Activated naive CD4-positive, alpha-beta T cell treated with anti-CD3 and anti-CD28 coated beads, Interleukin-2, amount 50 U/mL, for 24 hours (primary cell): ENCODE measurements at regions not wholly inside any gene's neighbourhood (a gene's known extent, or its start where the extent isn't known, plus 50 kb on each side); places are given as distances from the start of the nearest gene placed in this dataset.

ENCODE experiments used
- H3K27ac Mint-ChIP-seq: one replicate; pipeline ENCODE4 v1.8.0; 2021; ENCODE audit warnings: mild to moderate bottlenecking, mixed read lengths
- H3K27me3 Mint-ChIP-seq: one replicate; pipeline ENCODE4 v1.8.0; 2021; ENCODE audit warnings: mixed read lengths
- H3K36me3 Mint-ChIP-seq: one replicate; pipeline ENCODE4 v1.8.0; 2021; ENCODE audit warnings: mixed read lengths
- H3K4me1 Mint-ChIP-seq: one replicate; pipeline ENCODE4 v1.8.0; 2021; ENCODE audit warnings: mixed read lengths
- H3K4me3 Mint-ChIP-seq: one replicate; pipeline ENCODE4 v1.8.0; 2021; ENCODE audit warnings: mild to moderate bottlenecking, mixed read lengths
- H3K9me3 Mint-ChIP-seq: one replicate; pipeline ENCODE4 v1.8.0; 2021; ENCODE audit warnings: mixed read lengths

DNA sequence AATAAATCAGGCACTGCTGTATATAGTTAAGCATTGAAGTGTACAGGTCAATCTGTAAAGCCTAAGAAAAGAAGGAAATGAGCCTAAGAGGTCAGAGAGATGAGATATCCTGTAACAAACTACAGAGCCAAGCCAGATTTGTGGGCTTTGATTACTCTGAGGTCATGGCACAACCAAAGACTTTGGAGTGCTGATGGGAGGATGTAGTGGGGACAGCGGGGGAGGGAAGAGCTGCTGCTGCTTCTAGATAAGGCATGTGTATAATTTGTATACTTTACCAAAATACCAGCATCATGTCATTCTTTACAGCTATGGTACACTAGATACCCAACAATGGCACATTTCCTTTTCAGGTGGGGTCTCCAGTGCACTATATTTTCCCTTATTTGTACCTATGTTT, 102.5 kb downstream of the OGFRL1 start:
- no peak overlapping the region for H3K27ac Mint-ChIP-seq
- no peaks in the 10 kb centered on the region for H3K9me3 Mint-ChIP-seq
- H3K4me3 Mint-ChIP-seq = no peak overlapping the region
- no peaks in the 10 kb centered on the region for H3K36me3 Mint-ChIP-seq
- no peaks in the 10 kb centered on the region for H3K4me1 Mint-ChIP-seq
- no peaks in the 10 kb centered on the region for H3K27me3 Mint-ChIP-seq

DNA sequence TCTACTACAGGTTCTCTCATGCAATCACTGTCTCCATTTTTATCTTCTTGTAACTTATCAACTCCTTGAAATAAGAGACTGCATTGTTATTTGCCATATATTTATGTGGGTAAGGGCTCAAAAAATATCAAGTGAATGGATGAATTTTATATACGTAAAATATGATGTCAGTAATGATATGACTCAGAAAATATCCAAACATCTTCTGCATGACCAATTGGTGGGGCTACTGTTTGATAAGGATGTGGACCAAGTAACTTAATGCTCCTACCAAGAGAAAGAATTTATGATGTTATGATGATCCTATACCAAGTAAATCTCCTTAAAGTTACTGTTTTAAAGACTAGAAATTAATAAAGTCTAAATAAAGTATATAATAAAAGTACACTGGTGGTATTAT, 103.7 kb downstream of the OGFRL1 start:
- H3K9me3 Mint-ChIP-seq = no peaks in the 10 kb centered on the region
- no peaks in the 10 kb centered on the region for H3K36me3 Mint-ChIP-seq
- no peaks in the 10 kb centered on the region for H3K4me1 Mint-ChIP-seq
- H3K27ac Mint-ChIP-seq = no peak overlapping the region
- H3K27me3 Mint-ChIP-seq = no peaks in the 10 kb centered on the region
- H3K4me3 Mint-ChIP-seq = no peak overlapping the region

DNA sequence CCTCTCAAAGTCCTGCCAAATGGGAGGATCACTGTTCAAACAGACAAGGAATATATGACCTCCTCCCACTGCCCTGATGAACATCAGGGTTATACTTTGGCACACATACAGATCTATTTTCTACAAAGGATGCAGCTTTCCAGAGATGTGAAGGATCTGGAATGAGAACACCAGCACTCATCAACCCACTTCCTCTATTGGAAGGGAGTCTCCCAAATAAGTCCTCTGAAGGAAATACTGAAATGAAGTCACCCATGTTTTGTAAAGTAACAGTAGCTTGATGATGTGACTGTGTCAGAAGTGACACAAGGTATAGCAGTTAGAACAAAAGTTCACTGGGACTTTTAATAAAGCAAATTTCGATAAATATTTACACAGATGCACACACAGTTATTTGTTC, 104.9 kb downstream of the OGFRL1 start:
- Mint-ChIP-seq H3K27me3 (no peaks in the 10 kb centered on the region), H3K4me1 (no peaks in the 10 kb centered on the region), H3K36me3 (no peaks in the 10 kb centered on the region), H3K9me3 (no peaks in the 10 kb centered on the region), H3K27ac (no peak overlapping the region), H3K4me3 (no peak overlapping the region)

DNA sequence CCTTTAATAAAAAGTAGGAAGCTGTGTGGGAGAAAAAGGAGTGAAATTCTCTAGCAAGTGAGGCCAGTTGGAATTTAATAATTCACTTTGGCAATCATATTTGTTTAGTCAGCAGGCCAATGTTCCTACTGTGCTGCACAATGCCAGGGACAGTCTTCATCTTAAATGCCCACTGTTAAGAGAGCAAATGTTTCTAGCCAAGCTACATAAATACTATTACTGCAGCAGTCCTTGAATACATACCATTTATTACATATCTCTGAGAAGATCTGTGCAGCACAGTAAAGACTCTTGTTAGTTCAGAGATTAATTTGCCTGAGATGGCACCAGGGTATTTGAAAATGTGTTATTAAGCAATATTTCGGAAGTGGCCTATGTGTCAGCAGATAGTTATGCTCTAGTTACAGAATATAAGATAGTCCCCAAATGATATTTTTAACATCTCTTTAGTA, 105.4 kb downstream of the OGFRL1 start:
- no peak overlapping the region for H3K27ac Mint-ChIP-seq
- no peaks in the 10 kb centered on the region for H3K4me1 Mint-ChIP-seq
- no peak overlapping the region for H3K4me3 Mint-ChIP-seq
- H3K9me3 Mint-ChIP-seq = no peaks in the 10 kb centered on the region
- H3K36me3 Mint-ChIP-seq = no peaks in the 10 kb centered on the region
- no peaks in the 10 kb centered on the region for H3K27me3 Mint-ChIP-seq

DNA sequence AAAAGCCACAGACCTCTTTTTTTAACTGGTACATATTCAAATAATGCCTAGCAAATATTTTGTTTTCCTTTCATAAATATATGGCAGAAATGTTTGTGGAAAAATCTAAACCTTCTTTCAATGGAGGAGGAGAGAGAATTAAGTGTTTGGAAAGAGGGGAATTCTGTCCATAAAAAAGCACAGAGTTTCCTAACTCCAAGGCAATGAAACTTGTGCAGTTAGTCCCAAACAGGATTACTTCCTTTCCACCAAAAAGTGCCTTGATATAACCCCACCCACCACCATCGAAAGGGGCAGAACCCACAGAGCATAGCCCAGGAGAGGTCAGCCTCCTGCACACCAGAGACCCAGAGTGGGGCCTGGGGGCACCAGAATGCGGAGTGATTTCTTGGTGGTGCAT, 106.3 kb downstream of the OGFRL1 start:
- H3K27me3 Mint-ChIP-seq = peaks cover 1% of the 10 kb centered on the region
- H3K9me3 Mint-ChIP-seq = no peaks in the 10 kb centered on the region
- H3K27ac Mint-ChIP-seq = no peak overlapping the region
- no peaks in the 10 kb centered on the region for H3K36me3 Mint-ChIP-seq
- no peaks in the 10 kb centered on the region for H3K4me1 Mint-ChIP-seq
- H3K4me3 Mint-ChIP-seq = no peak overlapping the region

DNA sequence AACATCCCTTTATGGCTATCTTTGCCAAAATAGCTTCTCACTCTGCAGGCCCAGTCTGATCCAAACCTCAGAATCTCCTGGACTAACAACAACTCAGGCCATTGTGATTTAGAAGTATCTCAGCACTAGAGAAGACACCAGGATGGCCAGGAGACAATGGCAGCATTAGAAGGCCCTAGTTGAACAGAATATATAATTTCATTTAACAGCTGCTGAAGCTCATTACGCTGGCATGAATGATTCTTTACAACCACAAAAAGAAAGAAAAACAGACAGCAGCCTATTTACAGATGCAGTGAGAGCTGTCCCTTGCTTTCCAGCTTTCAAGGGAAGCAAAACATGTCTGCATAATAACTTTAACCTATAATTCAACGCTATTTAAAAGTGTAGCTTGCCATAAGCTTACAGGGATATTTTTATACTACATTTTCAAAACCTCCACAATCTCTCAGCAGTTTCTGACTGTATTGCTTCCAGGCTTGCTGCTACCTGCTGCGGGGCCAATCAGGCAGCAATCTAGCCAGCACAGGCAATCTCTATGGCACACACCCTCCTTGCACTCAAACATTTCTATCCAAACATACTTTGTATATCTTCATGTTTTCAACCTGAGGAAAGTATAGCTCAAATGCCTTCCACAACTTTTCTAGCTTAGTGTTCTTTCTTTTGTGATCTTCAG, 107.3 kb downstream of the OGFRL1 start:
- Mint-ChIP-seq H3K36me3 (no peaks in the 10 kb centered on the region), H3K4me3 (no peak overlapping the region), H3K9me3 (no peaks in the 10 kb centered on the region), H3K27ac (no peak overlapping the region), H3K4me1 (no peaks in the 10 kb centered on the region), H3K27me3 (peaks cover 1% of the 10 kb centered on the region)

DNA sequence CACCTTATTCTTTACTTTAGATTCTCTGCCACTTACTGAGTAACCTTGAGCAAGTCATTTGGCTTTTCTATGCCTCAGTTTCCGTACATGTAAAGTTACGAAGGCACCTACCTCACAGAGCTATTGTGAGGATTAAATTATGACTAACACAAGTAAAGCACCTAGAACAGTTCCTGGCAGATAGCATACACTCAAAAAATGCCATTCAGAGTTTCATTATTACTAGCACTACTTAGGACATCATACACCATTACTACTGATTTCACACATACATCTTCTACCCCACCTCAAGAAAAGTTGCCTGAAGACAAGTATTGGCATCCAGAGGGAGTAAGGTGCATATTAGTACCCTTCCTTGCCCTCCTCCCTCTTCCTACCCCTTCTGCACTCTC, 107.8 kb downstream of the OGFRL1 start:
- Mint-ChIP-seq H3K27ac (no peak overlapping the region), H3K9me3 (no peaks in the 10 kb centered on the region), H3K4me3 (no peak overlapping the region), H3K36me3 (no peaks in the 10 kb centered on the region), H3K27me3 (peaks cover 1% of the 10 kb centered on the region), H3K4me1 (no peaks in the 10 kb centered on the region)

DNA sequence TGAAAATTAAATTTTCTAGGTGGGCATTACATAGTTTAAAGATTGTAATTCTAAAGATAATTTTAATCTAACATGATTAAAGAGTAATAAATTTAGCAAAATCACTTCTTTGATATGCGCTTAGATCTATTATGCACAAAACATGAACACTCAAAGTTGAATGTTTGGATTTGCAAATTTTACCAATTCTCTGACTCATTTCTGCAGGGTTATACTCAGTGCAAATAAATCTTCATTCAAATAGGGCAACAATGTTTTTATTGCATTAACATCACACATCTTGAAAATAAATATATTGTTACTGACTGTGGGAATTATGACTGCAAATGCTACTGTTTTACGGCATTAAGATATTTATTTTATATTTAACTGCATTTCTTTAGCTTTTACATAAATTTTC, 110.7 kb downstream of the OGFRL1 start:
- Mint-ChIP-seq H3K4me3 (no peak overlapping the region), H3K27ac (no peak overlapping the region), H3K9me3 (no peaks in the 10 kb centered on the region), H3K27me3 (peaks cover 3% of the 10 kb centered on the region), H3K36me3 (no peaks in the 10 kb centered on the region), H3K4me1 (no peaks in the 10 kb centered on the region)

DNA sequence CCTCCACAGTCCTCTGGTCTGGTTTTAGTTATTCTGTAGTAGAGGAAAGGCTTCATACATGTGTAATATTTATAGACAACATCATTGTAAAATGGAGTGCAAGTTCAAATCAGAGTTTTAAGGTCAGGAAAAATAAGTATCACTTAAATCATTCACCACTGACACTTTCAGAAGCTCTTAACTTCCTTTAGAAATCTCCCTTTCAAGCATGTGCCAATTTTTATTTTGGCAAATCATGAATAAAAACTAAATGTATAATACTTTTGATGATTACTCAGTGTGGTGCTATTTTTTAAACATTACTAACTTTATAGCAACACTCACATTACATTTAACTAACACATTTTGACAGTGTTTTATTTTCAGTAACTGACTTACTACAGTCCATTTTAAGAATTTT, 112.2 kb downstream of the OGFRL1 start:
- no peaks in the 10 kb centered on the region for H3K4me1 Mint-ChIP-seq
- H3K27me3 Mint-ChIP-seq = peaks cover 3% of the 10 kb centered on the region
- no peaks in the 10 kb centered on the region for H3K9me3 Mint-ChIP-seq
- no peaks in the 10 kb centered on the region for H3K36me3 Mint-ChIP-seq
- H3K27ac Mint-ChIP-seq = no peak overlapping the region
- H3K4me3 Mint-ChIP-seq = no peak overlapping the region

DNA sequence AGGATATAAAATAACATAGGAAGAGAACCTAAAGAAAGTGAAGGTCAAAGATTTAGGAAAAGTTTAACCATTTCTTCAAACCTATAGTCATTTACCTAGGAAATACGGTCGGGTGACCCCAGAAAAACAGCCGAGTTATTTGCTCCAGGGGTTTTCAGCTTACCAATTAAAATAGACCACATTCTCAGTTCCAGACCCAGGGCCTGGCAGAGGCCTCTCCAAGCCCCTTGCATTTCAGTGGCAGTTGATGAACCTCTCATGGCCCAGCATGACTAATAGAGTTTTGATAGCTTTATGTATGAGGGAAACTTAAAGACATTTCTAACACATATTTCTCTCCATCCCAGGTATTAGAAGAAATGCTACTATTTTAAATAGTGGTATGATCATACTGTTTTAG, 113.5 kb downstream of the OGFRL1 start:
- Mint-ChIP-seq H3K4me3 (no peak overlapping the region), H3K4me1 (no peaks in the 10 kb centered on the region), H3K27ac (no peak overlapping the region), H3K36me3 (no peaks in the 10 kb centered on the region), H3K27me3 (peaks cover 3% of the 10 kb centered on the region), H3K9me3 (no peaks in the 10 kb centered on the region)

DNA sequence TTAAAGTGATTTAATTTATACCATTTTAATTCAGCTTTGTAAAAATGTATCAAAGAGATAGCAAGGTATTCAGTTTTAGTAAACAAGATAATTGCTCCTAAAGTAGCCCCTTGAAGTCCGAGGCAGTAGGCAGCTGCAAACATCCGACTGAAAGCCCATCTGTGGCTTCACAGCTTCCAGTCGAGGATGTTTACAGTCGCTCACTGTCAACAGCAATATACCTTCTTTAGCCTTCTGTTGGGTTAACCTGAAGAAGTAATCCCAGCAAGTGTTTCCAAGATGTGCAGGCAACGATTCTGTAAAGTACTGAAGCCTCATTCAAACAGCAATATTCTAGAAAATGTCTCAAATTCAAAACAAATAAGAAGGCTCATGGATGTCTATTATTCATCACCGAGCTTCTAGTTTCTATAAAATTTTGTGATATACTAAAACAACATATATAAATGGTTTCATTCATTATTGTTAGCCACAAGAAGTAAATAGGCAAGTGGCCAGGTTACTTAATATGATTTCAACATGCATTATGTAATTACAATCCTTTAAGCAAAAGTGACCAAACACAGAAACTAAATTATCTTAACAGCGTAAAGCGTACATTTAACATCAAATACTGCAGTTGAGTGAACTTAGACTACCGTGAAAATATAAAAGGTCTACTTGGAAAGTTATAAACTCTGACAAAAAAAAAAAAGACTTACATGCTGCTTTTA, 115.0 kb downstream of the OGFRL1 start:
- Mint-ChIP-seq H3K4me3 (no peak overlapping the region), H3K36me3 (no peaks in the 10 kb centered on the region), H3K27ac (no peak overlapping the region), H3K9me3 (no peaks in the 10 kb centered on the region), H3K4me1 (no peaks in the 10 kb centered on the region), H3K27me3 (peaks cover 5% of the 10 kb centered on the region)

DNA sequence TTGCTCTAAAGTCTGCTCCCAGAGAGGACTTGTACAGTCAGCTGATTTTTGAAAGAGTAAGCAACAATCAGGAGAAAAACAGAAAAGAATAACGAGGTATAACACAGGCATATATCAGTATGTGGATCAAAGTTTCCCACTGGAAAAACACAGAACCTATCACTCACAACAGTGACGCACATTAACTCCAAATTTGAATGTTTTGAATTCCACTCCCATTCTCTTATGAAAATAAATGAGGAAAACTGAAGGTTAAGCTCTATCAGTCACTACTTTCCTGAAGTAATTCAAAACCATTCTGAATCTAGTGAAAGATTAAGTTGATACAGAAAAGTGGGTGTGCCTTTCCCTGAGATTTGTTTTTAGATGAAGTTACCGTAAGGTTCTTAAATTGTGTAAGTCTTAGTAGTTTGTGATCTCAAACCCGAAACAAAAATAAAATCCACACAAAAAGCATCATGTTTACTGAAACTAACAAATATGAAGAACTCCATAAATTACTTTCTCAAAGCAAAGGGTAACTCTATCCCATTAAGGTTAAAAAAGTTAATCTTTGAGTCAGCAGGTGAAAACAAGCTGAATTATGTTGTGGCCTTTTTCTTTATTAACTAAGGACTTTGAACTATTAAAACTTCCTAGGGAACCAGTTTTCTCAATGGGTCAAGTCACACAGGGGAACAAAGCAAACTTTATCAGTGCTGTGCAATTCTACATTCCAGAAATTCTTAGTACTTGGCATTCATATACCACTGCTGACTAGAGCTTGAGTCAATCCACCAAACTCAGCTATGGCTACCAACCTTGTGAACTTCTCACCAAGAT, 115.7 kb downstream of the OGFRL1 start:
- Mint-ChIP-seq H3K9me3 (no peaks in the 10 kb centered on the region), H3K27me3 (peaks cover 5% of the 10 kb centered on the region), H3K36me3 (no peaks in the 10 kb centered on the region), H3K27ac (no peak overlapping the region), H3K4me3 (no peak overlapping the region), H3K4me1 (no peaks in the 10 kb centered on the region)

DNA sequence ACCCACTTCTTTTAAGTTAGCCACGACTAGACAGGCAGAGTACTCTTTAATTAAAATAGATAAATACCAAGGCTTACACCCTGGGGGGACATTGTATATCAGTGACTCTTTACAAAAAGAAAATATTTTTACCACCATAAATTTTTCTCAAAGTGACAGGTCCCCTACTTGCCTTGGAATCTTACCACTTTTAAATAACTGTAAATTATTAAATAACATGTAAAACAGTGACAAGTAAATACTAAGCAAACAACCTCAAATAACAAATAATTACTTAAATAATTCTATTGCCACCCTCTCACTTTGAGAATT, 116.3 kb downstream of the OGFRL1 start:
- Mint-ChIP-seq H3K4me3 (no peak overlapping the region), H3K4me1 (no peaks in the 10 kb centered on the region), H3K27me3 (peaks cover 5% of the 10 kb centered on the region), H3K27ac (no peak overlapping the region), H3K9me3 (no peaks in the 10 kb centered on the region), H3K36me3 (no peaks in the 10 kb centered on the region)

DNA sequence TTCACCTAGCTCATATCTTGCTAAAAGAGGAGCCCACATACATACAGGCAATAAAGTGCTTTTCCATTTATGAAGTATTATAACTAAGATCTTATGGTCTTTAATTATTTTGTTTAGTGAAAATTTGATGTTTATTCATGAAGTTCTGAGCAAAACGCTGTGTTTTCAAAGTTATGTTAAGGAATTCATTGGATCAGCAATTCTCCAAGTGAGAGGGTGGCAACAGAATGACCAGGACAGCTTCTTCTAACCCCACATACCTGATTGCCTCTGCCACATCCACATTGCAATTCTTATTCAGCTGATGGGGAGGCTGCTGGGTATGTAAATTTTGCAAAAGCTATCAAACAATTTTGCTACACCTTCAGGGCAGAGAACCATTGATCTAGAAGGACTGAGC, 116.8 kb downstream of the OGFRL1 start:
- H3K27me3 Mint-ChIP-seq = peaks cover 5% of the 10 kb centered on the region
- H3K9me3 Mint-ChIP-seq = no peaks in the 10 kb centered on the region
- no peaks in the 10 kb centered on the region for H3K36me3 Mint-ChIP-seq
- H3K27ac Mint-ChIP-seq = no peak overlapping the region
- H3K4me3 Mint-ChIP-seq = no peak overlapping the region
- H3K4me1 Mint-ChIP-seq = no peaks in the 10 kb centered on the region

DNA sequence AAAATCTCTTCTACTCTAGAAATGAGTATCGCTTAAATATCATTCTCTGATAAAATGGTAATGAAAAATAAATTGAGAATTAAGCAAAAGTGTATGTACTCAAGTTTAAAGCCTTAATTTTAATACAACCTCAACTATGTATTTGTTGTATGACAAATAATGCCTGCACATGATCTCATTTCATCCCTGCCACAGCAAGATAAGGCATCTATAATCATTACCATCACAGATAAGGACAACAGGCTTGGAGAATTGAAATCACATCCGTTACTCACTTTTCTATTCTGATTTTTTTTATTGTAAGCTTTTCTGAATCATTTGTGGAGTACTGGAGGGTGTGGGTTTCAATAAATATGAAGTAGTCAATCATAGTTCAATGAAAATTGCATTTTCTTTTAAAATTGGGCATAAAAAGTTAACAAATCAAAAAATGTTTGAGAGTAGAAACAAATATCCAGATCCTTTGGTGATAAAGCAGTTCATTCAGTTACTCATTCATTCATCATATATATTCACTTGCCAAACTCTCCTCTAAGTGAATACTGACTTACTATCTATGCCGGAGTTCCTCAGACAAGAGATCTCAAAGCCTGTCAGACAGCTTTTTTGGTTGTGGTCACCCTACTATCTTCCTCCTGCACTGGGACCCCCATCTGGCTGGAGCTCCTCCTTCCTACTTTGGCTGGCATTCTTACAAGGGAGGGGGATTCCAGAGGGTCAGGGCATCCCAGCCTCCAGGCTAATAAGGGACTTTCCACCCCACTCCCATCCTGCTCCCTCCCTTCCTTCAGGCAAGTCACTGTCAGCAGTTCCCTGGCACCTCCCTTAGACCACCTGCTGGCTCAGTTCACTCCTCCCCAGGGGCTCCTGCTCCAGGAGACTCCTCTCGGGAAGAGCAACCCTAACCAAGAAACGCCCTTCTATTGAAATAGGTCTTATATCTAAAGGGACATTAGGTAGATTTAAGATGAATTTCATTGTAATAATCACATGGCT, 118.6 kb downstream of the OGFRL1 start:
- Mint-ChIP-seq H3K9me3 (no peaks in the 10 kb centered on the region), H3K27me3 (peaks cover 6% of the 10 kb centered on the region), H3K27ac (no peak overlapping the region), H3K4me1 (no peaks in the 10 kb centered on the region), H3K4me3 (no peak overlapping the region), H3K36me3 (no peaks in the 10 kb centered on the region)
